ENCODE measurements at regions not wholly inside any gene's neighbourhood (a gene's known extent, or its start where the extent isn't known, plus 50 kb on each side); places are given as distances from the start of the nearest gene placed in this dataset.

- DNase-seq: no peak
These were observed 263.9 kb upstream of the NR4A3 start for GRCh38 chr9:99557816-99558215.

- no peak for DNase-seq
These were observed 261.9 kb upstream of the NR4A3 start for GRCh38 chr9:99559776-99560175.

- no peak for DNase-seq
These were observed 261.1 kb upstream of the NR4A3 start for GRCh38 chr9:99560561-99560960.

- no peak for DNase-seq
These were observed 260.2 kb upstream of the NR4A3 start for GRCh38 chr9:99561509-99561917.

- DNase-seq: no peak
These were observed 259.6 kb upstream of the NR4A3 start for GRCh38 chr9:99561961-99562565.

GRCh38 chr9:99563364-99563763 lies 258.3 kb upstream of the NR4A3 start:
- DNase-seq: no peak

GRCh38 chr9:99565203-99565602 lies 256.5 kb upstream of the NR4A3 start:
- no peak for DNase-seq

GRCh38 chr9:99567436-99567835 lies 254.2 kb upstream of the NR4A3 start:
- DNase-seq: no peak

- no peak for DNase-seq
These were observed 251.8 kb upstream of the NR4A3 start for GRCh38 chr9:99569840-99570239.

- no peak for DNase-seq
These were observed 249.1 kb upstream of the NR4A3 start for GRCh38 chr9:99572567-99572966.

- no peak for DNase-seq
These were observed 248.6 kb upstream of the NR4A3 start for GRCh38 chr9:99573085-99573484.

- DNase-seq: no peak
These were observed 247.8 kb upstream of the NR4A3 start for GRCh38 chr9:99573886-99574285.

GRCh38 chr9:99576002-99576401 lies 245.7 kb upstream of the NR4A3 start:
- no peak for DNase-seq

GRCh38 chr9:99576876-99577275 lies 244.8 kb upstream of the NR4A3 start:
- DNase-seq: no peak

- no peak for DNase-seq
These were observed 244.3 kb upstream of the NR4A3 start for GRCh38 chr9:99577351-99577750.

GRCh38 chr9:99578666-99579065 lies 243.0 kb upstream of the NR4A3 start:
- no peak for DNase-seq

- no peak for DNase-seq
These were observed 241.7 kb upstream of the NR4A3 start for GRCh38 chr9:99579964-99580363.

- DNase-seq: no peak
These were observed 238.9 kb upstream of the NR4A3 start for GRCh38 chr9:99582814-99583213.

GRCh38 chr9:99588299-99588698 lies 233.4 kb upstream of the NR4A3 start:
- DNase-seq: no peak

- no peak for DNase-seq
These were observed 232.9 kb upstream of the NR4A3 start for GRCh38 chr9:99588747-99589146.

GRCh38 chr9:99590410-99590809 lies 231.3 kb upstream of the NR4A3 start:
- no peak for DNase-seq

GRCh38 chr9:99590840-99591239 lies 230.8 kb upstream of the NR4A3 start:
- no peak for DNase-seq

GRCh38 chr9:99591770-99592169 lies 229.9 kb upstream of the NR4A3 start:
- no peak for DNase-seq

GRCh38 chr9:99592834-99593574 lies 228.7 kb upstream of the NR4A3 start:
- DNase-seq: no peak

- no peak for DNase-seq
These were observed 228.1 kb upstream of the NR4A3 start for GRCh38 chr9:99593610-99594009.

Data from T-helper 9 cell (primary cell).